GM23338 (cell line): ENCODE measurements at regions not wholly inside any gene's neighbourhood (a gene's known extent, or its start where the extent isn't known, plus 50 kb on each side); places are given as distances from the start of the nearest gene placed in this dataset.

Source experiments
- ATAC-seq: fragments of 200-7000 bp; cut with Tn5 transposase; 3 replicates; pipeline ENCODE4 v1.9.1; 2020
- DNase-seq: peaks from one replicate; pipeline ENCODE4 v3.0.0-alpha.2; 2015; ENCODE audit warnings: low spot score
- H2AFZ ChIP-seq: fragments of 200-600 bp; sonication (generic); 2 replicates; pipeline ENCODE4 v1.8.0; 2016; ENCODE audit warnings: antibody characterized with exemption, mild to moderate bottlenecking, moderate library complexity
- H3F3A ChIP-seq: fragments of 200-600 bp; sonication (generic); replicated peaks from 2 replicates; pipeline ENCODE4 v1.8.0; 2017; ENCODE audit warnings: antibody characterized with exemption, mixed run types, low read depth
- H3K27ac ChIP-seq: fragments of 200-600 bp; sonication (generic); 2 replicates; pipeline ENCODE4 v1.6.1; 2016; ENCODE audit warnings: low read depth
- H3K27me3 ChIP-seq: fragments of 200-600 bp; sonication (generic); 2 replicates; pipeline ENCODE4 v1.8.0; 2016; ENCODE audit warnings: mild to moderate bottlenecking, mixed run types, moderate library complexity; ENCODE audit not compliant: insufficient read depth
- H3K36me3 ChIP-seq: fragments of 200-600 bp; sonication (generic); 2 replicates; pipeline ENCODE4 v1.8.0; 2016; ENCODE audit warnings: mild to moderate bottlenecking; ENCODE audit not compliant: insufficient read depth
- H3K4me1 ChIP-seq: fragments of 200-600 bp; sonication (generic); 2 replicates; pipeline ENCODE4 v1.8.0; 2016; ENCODE audit warnings: mild to moderate bottlenecking, moderate library complexity; ENCODE audit not compliant: insufficient read depth
- H3K4me2 ChIP-seq: fragments of 200-600 bp; sonication (generic); 2 replicates; pipeline ENCODE4 v1.7.1; 2017; ENCODE audit warnings: mixed run types
- H3K4me3 ChIP-seq: fragments of 200-600 bp; sonication (generic); 2 replicates; pipeline ENCODE4 v1.6.1; 2016; ENCODE audit warnings: mixed run types
- H3K79me2 ChIP-seq: fragments of 200-600 bp; sonication (generic); replicated peaks from 2 replicates; pipeline ENCODE4 v1.8.0; 2017; ENCODE audit warnings: mild to moderate bottlenecking; ENCODE audit not compliant: insufficient read depth
- H3K9me2 ChIP-seq: fragments of 200-600 bp; sonication (generic); 2 replicates; pipeline ENCODE4 v1.8.0; 2017; ENCODE audit not compliant: insufficient read depth
- H4K20me1 ChIP-seq: fragments of 200-600 bp; sonication (generic); replicated peaks from 2 replicates; pipeline ENCODE4 v1.8.0; 2017; ENCODE audit warnings: mild to moderate bottlenecking; ENCODE audit not compliant: insufficient read depth
- H3K27ac Mint-ChIP-seq: 2 replicates; pipeline ENCODE4 v1.8.0; 2020; ENCODE audit warnings: inconsistent platforms, mild to moderate bottlenecking, moderate library complexity, mixed read lengths
- H3K27me3 Mint-ChIP-seq: 3 replicates; pipeline ENCODE4 v1.8.0; 2022; ENCODE audit warnings: low read depth, mild to moderate bottlenecking, moderate library complexity, mixed read lengths, inconsistent platforms; ENCODE audit not compliant: insufficient read depth, poor library complexity
- H3K36me3 Mint-ChIP-seq: 3 replicates; pipeline ENCODE4 v1.8.0; 2021; ENCODE audit warnings: low read depth, mild to moderate bottlenecking, inconsistent platforms, moderate library complexity, mixed read lengths
- H3K4me1 Mint-ChIP-seq: 3 replicates; pipeline ENCODE4 v1.8.0; 2020; ENCODE audit warnings: mild to moderate bottlenecking, inconsistent platforms, mixed read lengths
- H3K4me3 Mint-ChIP-seq: 3 replicates; pipeline ENCODE4 v1.8.0; 2021; ENCODE audit warnings: moderate library complexity, mild to moderate bottlenecking, inconsistent platforms, mixed read lengths
- H3K9me3 Mint-ChIP-seq: 3 replicates; pipeline ENCODE4 v1.8.0; 2020; ENCODE audit warnings: moderate library complexity, mild to moderate bottlenecking, inconsistent platforms, mixed read lengths
- ETS1 ChIP-seq: IDR thresholded peaks from 2 replicates; pipeline ENCODE4 v1.6.1; 2016; ENCODE audit warnings: antibody characterized with exemption
- EZH2 ChIP-seq: fragments of 200-600 bp; sonication (generic); IDR thresholded peaks from one replicate; pipeline ENCODE4 v1.8.0; 2017; ENCODE audit warnings: antibody characterized with exemption, mild to moderate bottlenecking, low read depth; ENCODE audit not compliant: unreplicated experiment
- EZH2phosphoT487 ChIP-seq: fragments of 200-600 bp; sonication (generic); IDR thresholded peaks from one replicate; pipeline ENCODE4 v1.8.1; 2018; ENCODE audit warnings: antibody characterized with exemption; ENCODE audit not compliant: unreplicated experiment
- JUNB ChIP-seq: IDR thresholded peaks from one replicate; pipeline ENCODE4 v1.6.1; 2016; ENCODE audit warnings: antibody characterized with exemption; ENCODE audit not compliant: unreplicated experiment
- NANOG ChIP-seq: IDR thresholded peaks from 2 replicates; pipeline ENCODE4 v1.6.1; 2016; ENCODE audit warnings: antibody characterized with exemption, borderline replicate concordance
- POLR2AphosphoS5 ChIP-seq: IDR thresholded peaks from 2 replicates; pipeline ENCODE4 v1.6.1; 2016; ENCODE audit warnings: antibody characterized with exemption, low read depth
- STAT1 ChIP-seq: IDR thresholded peaks from one replicate; pipeline ENCODE4 v1.6.1; 2016; ENCODE audit warnings: antibody characterized with exemption; ENCODE audit not compliant: unreplicated experiment
- ZNF114 ChIP-seq: fragments of 250-450 bp; sonication (Bioruptor Pico); IDR thresholded peaks from 2 replicates; pipeline ENCODE4 v1.5.0; 2020; ENCODE audit warnings: mild to moderate bottlenecking, moderate library complexity
- ZNF331 ChIP-seq: fragments of 250-450 bp; sonication (Bioruptor Pico); IDR thresholded peaks from 2 replicates; pipeline ENCODE4 v1.5.0; 2020; ENCODE audit warnings: low read depth, mild to moderate bottlenecking, moderate library complexity
- TF ChIP-seq, protein P1 (sequence below): fragments of 250-450 bp; sonication (Bioruptor Pico); IDR thresholded peaks from 2 replicates; pipeline ENCODE4 v1.5.0; 2020; ENCODE audit warnings: mild to moderate bottlenecking, moderate library complexity
- TF ChIP-seq, protein P2 (sequence below), 2 experiments: fragments of 200-600 bp in 1 of 2; sonication (generic) in 1 of 2; conservative IDR thresholded peaks; 2 replicates each; pipeline versions ENCODE4 v1.5.1 to v1.6.1; 2016 to 2017; ENCODE audit warnings: antibody characterized with exemption in 2 of 2, low read depth in 2 of 2, mild to moderate bottlenecking in 2 of 2, moderate library complexity in 1 of 2

DNA sequence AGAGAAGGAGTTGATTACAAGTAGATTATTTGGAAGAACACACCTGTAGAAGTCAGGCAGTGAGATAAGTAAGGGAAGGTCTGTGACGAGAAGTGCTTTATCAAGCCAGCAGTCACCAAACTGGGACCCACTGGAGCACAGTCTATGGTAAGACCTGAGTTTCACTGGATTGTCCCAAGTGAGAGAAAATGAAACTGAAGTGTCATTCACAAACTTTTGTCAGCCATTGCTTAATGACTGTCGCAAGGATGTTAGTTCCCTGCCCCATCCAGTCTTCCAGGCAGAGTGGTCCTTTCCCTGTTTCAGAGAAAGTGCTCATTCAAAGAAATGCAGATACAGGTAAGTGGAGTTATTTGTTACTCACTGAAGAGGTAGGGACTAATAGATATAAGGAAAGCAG lies 728.0 kb upstream of the TENM4 start (continued):
- TF ChIP-seq, protein P1, sequence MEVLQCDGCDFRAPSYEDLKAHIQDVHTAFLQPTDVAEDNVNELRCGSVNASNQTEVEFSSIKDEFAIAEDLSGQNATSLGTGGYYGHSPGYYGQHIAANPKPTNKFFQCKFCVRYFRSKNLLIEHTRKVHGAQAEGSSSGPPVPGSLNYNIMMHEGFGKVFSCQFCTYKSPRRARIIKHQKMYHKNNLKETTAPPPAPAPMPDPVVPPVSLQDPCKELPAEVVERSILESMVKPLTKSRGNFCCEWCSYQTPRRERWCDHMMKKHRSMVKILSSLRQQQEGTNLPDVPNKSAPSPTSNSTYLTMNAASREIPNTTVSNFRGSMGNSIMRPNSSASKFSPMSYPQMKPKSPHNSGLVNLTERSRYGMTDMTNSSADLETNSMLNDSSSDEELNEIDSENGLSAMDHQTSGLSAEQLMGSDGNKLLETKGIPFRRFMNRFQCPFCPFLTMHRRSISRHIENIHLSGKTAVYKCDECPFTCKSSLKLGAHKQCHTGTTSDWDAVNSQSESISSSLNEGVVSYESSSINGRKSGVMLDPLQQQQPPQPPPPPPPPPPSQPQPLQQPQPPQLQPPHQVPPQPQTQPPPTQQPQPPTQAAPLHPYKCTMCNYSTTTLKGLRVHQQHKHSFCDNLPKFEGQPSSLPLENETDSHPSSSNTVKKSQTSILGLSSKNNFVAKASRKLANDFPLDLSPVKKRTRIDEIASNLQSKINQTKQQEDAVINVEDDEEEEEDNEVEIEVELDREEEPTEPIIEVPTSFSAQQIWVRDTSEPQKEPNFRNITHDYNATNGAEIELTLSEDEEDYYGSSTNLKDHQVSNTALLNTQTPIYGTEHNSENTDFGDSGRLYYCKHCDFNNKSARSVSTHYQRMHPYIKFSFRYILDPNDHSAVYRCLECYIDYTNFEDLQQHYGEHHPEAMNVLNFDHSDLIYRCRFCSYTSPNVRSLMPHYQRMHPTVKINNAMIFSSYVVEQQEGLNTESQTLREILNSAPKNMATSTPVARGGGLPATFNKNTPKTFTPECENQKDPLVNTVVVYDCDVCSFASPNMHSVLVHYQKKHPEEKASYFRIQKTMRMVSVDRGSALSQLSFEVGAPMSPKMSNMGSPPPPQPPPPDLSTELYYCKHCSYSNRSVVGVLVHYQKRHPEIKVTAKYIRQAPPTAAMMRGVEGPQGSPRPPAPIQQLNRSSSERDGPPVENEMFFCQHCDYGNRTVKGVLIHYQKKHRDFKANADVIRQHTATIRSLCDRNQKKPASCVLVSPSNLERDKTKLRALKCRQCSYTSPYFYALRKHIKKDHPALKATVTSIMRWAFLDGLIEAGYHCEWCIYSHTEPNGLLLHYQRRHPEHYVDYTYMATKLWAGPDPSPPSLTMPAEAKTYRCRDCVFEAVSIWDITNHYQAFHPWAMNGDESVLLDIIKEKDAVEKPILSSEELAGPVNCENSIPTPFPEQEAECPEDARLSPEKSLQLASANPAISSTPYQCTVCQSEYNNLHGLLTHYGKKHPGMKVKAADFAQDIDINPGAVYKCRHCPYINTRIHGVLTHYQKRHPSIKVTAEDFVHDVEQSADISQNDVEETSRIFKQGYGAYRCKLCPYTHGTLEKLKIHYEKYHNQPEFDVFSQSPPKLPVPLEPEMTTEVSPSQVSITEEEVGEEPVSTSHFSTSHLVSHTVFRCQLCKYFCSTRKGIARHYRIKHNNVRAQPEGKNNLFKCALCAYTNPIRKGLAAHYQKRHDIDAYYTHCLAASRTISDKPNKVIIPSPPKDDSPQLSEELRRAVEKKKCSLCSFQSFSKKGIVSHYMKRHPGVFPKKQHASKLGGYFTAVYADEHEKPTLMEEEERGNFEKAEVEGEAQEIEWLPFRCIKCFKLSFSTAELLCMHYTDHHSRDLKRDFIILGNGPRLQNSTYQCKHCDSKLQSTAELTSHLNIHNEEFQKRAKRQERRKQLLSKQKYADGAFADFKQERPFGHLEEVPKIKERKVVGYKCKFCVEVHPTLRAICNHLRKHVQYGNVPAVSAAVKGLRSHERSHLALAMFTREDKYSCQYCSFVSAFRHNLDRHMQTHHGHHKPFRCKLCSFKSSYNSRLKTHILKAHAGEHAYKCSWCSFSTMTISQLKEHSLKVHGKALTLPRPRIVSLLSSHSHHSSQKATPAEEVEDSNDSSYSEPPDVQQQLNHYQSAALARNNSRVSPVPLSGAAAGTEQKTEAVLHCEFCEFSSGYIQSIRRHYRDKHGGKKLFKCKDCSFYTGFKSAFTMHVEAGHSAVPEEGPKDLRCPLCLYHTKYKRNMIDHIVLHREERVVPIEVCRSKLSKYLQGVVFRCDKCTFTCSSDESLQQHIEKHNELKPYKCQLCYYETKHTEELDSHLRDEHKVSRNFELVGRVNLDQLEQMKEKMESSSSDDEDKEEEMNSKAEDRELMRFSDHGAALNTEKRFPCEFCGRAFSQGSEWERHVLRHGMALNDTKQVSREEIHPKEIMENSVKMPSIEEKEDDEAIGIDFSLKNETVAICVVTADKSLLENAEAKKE = no peak
- TF ChIP-seq EZH2 (no peak), ZNF331 (no peak), NANOG (no peak)
- TF ChIP-seq, protein P2, sequence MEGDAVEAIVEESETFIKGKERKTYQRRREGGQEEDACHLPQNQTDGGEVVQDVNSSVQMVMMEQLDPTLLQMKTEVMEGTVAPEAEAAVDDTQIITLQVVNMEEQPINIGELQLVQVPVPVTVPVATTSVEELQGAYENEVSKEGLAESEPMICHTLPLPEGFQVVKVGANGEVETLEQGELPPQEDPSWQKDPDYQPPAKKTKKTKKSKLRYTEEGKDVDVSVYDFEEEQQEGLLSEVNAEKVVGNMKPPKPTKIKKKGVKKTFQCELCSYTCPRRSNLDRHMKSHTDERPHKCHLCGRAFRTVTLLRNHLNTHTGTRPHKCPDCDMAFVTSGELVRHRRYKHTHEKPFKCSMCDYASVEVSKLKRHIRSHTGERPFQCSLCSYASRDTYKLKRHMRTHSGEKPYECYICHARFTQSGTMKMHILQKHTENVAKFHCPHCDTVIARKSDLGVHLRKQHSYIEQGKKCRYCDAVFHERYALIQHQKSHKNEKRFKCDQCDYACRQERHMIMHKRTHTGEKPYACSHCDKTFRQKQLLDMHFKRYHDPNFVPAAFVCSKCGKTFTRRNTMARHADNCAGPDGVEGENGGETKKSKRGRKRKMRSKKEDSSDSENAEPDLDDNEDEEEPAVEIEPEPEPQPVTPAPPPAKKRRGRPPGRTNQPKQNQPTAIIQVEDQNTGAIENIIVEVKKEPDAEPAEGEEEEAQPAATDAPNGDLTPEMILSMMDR (conservative IDR thresholded peaks at IDR 0.05; ENCODE audit: low read depth in 2 of 2) = no peak

DNA sequence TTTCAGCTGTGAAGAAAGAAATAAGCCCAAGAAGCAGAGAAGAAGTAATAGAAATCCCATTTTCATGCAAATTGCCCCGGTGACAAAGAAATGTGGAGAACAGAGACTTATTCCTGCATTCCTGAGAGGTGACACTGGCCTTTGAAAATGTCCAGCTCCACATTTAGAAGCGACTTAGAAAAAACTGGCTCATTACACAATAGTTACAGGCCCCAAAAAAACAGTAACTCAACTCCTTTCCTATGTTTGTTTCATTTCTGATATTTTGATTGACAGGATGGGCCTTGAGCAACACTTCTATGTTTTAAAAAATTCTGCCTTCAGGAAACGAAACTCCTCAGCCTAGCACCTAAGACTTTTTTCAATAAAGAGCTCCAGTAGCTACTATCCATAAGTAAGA lies 726.9 kb upstream of the TENM4 start:
- Mint-ChIP-seq H3K4me3 (no peak overlapping the region), H3K27ac (no peak overlapping the region), H3K4me1 (peaks cover 8% of the 10 kb centered on the region; the same call in 2 of the 3 replicates), H3K36me3 (peaks cover 5% of the 10 kb centered on the region; the same call in 1 of the 3 replicates), H3K9me3 (peaks cover 3% of the 10 kb centered on the region; the same call in 1 of the 3 replicates), H3K27me3 (peaks cover 2% of the 10 kb centered on the region)
- no peaks in the 10 kb centered on the region for H3F3A ChIP-seq
- no peaks in the 10 kb centered on the region for H3K79me2 ChIP-seq
- H3K27ac ChIP-seq = no peak overlapping the region
- no peak for ATAC-seq
- H3K4me2 ChIP-seq = no peak overlapping the region
- peaks cover 5% of the 10 kb centered on the region for H3K9me2 ChIP-seq
- no peaks in the 10 kb centered on the region for H3K36me3 ChIP-seq
- H4K20me1 ChIP-seq = no peaks in the 10 kb centered on the region
- no peak overlapping the region for H2AFZ ChIP-seq
- no peaks in the 10 kb centered on the region; the same call in 1 of the 2 replicates for H3K4me1 ChIP-seq
- no peak overlapping the region for H3K4me3 ChIP-seq
- no peaks in the 10 kb centered on the region for H3K27me3 ChIP-seq
- DNase-seq = peak; percentile 34
- TF ChIP-seq JUNB (no peak), ETS1 (no peak), NANOG (no peak), ZNF114 (no peak), STAT1 (no peak), EZH2 (no peak), EZH2phosphoT487 (no peak), POLR2AphosphoS5 (no peak)
